Breast epithelium (tissue), 3 donors: ENCODE measurements at regions not wholly inside any gene's neighbourhood (a gene's known extent, or its start where the extent isn't known, plus 50 kb on each side); places are given as distances from the start of the nearest gene placed in this dataset.

Experiments
- POLR2A ChIP-seq: fragments of 450-650 bp; IDR thresholded peaks from one replicate; pipeline ENCODE4 v1.6.1; 2016; ENCODE audit warnings: antibody characterized with exemption, mild to moderate bottlenecking, moderate library complexity
- POLR2AphosphoS5 ChIP-seq, 3 donors: sonication (generic); formaldehyde crosslinking; IDR thresholded peaks; one replicate each; pipeline ENCODE4 v1.6.1; 2017; ENCODE audit warnings: antibody characterized with exemption in 3 of 3
- TF ChIP-seq, protein P1 (sequence below), 3 donors: fragments of 450-650 bp; IDR thresholded peaks; one replicate each; pipeline ENCODE4 v1.5.1; 2016 to 2017; ENCODE audit warnings: antibody characterized with exemption in 3 of 3, mild to moderate bottlenecking in 3 of 3, moderate library complexity in 3 of 3

DNA sequence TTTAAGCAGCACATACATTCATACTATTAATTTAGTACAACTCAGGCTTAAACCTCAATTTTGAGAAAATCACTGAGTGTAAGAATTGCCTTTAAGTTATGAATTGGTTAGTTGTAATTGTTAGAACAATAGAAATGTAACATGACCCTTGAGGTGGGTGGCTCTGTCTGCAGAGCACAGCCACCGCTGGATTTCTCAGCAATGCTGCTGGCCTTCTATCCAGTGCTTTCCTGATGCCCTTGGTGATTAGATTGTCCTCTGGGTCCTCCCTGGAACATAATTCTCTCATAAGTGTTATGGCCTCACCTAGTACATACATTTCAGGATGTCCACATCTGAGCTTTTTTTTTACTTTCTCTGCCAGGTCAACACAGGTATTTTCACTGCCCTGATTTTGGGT is 213.2 kb downstream of the SLC7A11 start:
- TF ChIP-seq, protein P1, sequence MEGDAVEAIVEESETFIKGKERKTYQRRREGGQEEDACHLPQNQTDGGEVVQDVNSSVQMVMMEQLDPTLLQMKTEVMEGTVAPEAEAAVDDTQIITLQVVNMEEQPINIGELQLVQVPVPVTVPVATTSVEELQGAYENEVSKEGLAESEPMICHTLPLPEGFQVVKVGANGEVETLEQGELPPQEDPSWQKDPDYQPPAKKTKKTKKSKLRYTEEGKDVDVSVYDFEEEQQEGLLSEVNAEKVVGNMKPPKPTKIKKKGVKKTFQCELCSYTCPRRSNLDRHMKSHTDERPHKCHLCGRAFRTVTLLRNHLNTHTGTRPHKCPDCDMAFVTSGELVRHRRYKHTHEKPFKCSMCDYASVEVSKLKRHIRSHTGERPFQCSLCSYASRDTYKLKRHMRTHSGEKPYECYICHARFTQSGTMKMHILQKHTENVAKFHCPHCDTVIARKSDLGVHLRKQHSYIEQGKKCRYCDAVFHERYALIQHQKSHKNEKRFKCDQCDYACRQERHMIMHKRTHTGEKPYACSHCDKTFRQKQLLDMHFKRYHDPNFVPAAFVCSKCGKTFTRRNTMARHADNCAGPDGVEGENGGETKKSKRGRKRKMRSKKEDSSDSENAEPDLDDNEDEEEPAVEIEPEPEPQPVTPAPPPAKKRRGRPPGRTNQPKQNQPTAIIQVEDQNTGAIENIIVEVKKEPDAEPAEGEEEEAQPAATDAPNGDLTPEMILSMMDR (IDR thresholded peaks at IDR 0.05): no peak
- TF ChIP-seq POLR2A (no peak), POLR2AphosphoS5 (IDR thresholded peaks at IDR 0.05) (no peak)
